ENCODE measurements at regions not wholly inside any gene's neighbourhood (a gene's known extent, or its start where the extent isn't known, plus 50 kb on each side); places are given as distances from the start of the nearest gene placed in this dataset.

- no peak for TF ChIP-seq POLR2A (IDR thresholded peaks at IDR 0.05)
- TF ChIP-seq, protein P1, sequence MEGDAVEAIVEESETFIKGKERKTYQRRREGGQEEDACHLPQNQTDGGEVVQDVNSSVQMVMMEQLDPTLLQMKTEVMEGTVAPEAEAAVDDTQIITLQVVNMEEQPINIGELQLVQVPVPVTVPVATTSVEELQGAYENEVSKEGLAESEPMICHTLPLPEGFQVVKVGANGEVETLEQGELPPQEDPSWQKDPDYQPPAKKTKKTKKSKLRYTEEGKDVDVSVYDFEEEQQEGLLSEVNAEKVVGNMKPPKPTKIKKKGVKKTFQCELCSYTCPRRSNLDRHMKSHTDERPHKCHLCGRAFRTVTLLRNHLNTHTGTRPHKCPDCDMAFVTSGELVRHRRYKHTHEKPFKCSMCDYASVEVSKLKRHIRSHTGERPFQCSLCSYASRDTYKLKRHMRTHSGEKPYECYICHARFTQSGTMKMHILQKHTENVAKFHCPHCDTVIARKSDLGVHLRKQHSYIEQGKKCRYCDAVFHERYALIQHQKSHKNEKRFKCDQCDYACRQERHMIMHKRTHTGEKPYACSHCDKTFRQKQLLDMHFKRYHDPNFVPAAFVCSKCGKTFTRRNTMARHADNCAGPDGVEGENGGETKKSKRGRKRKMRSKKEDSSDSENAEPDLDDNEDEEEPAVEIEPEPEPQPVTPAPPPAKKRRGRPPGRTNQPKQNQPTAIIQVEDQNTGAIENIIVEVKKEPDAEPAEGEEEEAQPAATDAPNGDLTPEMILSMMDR (IDR thresholded peaks at IDR 0.05), result no peak
- TF ChIP-seq POLR2AphosphoS5 (IDR thresholded peaks at IDR 0.05), result no peak
- TF ChIP-seq EP300 (IDR thresholded peaks at IDR 0.05; ENCODE audit: low read depth), result no peak
These were observed 164.3 kb downstream of the PDHA2 start for GRCh38 chr4:96003951-96004740.

Data from transverse colon (tissue), 4 donors.